Activated naive CD8-positive, alpha-beta T cell treated with anti-CD3 and anti-CD28 coated beads, Interleukin-2, amount 10 ng/mL, durations not matched to agents 7 days and 5 days (primary cell): ENCODE measurements at regions not wholly inside any gene's neighbourhood (a gene's known extent, or its start where the extent isn't known, plus 50 kb on each side); places are given as distances from the start of the nearest gene placed in this dataset.
"Not testable (repeated sequence)": the region's sequence is repeated elsewhere in the genome, so short reads cannot be mapped to it uniquely, and the experiment has no call there.

Source experiments
- ATAC-seq: fragments of 150-1000 bp; cut with Tn5 transposase; one replicate; pipeline ENCODE4 v1.10.0; 2021; ENCODE audit warnings: low read depth, moderate library complexity
- POLR2A ChIA-PET: fragments of 350-600 bp; sonication (Branson Sonifier 250); formaldehyde crosslinking; loops from one replicate; lab custom pipeline; 2021; ENCODE audit warnings: antibody characterized with exemption; lab: Charles Lee
- DNase-seq: peaks from one replicate; pipeline ENCODE4 v3.0.0; 2021
- H3K27ac Mint-ChIP-seq: one replicate; pipeline ENCODE4 v1.8.0; 2022; ENCODE audit warnings: mild to moderate bottlenecking, mixed read lengths
- H3K27me3 Mint-ChIP-seq: one replicate; pipeline ENCODE4 v1.8.0; 2022; ENCODE audit warnings: mild to moderate bottlenecking, moderate library complexity, mixed read lengths
- H3K36me3 Mint-ChIP-seq: one replicate; pipeline ENCODE4 v1.8.0; 2021; ENCODE audit warnings: mild to moderate bottlenecking, mixed read lengths
- H3K4me1 Mint-ChIP-seq: one replicate; pipeline ENCODE4 v1.8.0; 2021; ENCODE audit warnings: mixed read lengths
- H3K4me3 Mint-ChIP-seq: one replicate; pipeline ENCODE4 v1.8.0; 2022; ENCODE audit warnings: mild to moderate bottlenecking, moderate library complexity, mixed read lengths
- H3K9me3 Mint-ChIP-seq: one replicate; pipeline ENCODE4 v1.8.0; 2021; ENCODE audit warnings: mixed read lengths

- H3K4me1 Mint-ChIP-seq, POLR2A ChIA-PET, H3K27me3 Mint-ChIP-seq, H3K27ac Mint-ChIP-seq, ATAC-seq, DNase-seq, H3K4me3 Mint-ChIP-seq, H3K9me3 Mint-ChIP-seq, H3K36me3 Mint-ChIP-seq: not testable (repeated sequence)
Measured at GRCh38 chr22:23435186-23435585, 144.9 kb downstream of the IGLL1 start.

GRCh38 chr22:23434198-23434830, 145.8 kb downstream of the IGLL1 start:
- H3K36me3 Mint-ChIP-seq, H3K27ac Mint-ChIP-seq, H3K9me3 Mint-ChIP-seq, DNase-seq, ATAC-seq, H3K4me1 Mint-ChIP-seq, H3K4me3 Mint-ChIP-seq, H3K27me3 Mint-ChIP-seq, POLR2A ChIA-PET: not testable (repeated sequence)

DNA sequence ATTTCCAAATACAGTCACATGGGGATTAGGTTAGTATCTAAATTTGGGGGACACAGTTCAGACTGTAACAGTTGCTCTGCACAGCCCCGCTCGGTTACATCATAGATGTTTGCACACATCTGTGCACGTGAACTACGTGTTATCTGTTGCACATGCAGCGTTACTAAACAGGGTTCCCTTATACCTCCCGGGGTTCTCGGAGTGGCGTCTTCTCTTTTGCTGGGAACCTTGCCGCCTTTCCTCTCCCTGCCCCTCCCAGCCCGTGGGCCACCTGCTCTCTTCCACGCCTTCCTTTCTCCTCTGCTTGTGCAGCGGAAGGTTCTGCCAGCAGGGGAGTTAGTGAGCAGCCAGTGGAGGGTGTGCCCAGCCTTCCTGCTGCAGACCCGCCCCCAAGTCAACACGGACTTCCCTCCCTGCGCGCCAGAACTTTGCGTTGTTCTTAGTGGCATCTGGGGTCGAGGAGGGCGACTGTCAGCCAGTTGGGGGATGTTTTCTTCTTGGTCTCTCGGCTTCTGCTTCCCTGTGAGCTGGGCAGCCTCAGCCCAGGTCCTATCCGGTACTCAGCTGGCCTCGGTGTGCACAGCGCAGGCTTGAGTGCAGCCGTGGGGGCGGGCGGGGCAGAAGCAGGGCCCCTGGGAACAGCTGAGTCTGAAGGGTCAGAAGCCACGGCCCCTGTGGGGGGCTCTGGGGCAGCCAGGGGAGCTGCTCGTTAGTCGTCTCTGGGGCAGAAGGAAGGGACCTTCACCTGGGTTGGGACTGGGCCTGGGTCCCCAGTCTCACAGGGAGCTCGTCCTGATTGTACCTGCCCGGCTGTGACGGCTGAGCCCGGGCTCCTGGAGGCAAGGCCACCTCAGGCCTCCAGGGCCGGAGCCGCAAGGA, 146.7 kb downstream of the IGLL1 start:
- H3K9me3 Mint-ChIP-seq, H3K27me3 Mint-ChIP-seq, H3K27ac Mint-ChIP-seq, H3K4me1 Mint-ChIP-seq, H3K36me3 Mint-ChIP-seq, POLR2A ChIA-PET: not testable (repeated sequence)
- peak; percentile 57 for DNase-seq
- ATAC-seq, result peak; percentile 92
- peak overlapping the region; percentile 61 for H3K4me3 Mint-ChIP-seq

DNA sequence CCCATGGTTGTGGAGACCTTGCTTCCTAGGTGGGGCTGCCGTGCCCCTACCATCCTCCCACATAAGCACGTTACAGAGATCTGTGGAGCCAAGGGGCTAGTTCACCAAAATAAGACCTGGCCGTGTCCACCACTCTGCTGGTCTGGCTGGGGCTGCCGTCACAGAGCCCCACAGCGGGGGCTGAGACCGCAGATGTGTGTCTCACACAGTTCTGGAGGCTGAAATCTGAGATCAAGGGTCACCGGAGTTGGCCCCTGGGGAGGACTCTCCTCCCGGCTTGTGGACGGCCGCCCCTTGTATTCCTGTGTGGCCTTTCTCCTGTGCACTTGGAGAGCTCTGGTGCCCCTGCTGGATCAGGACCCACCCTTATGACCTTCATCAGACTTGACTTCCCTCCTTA, 147.4 kb downstream of the IGLL1 start:
- H3K27me3 Mint-ChIP-seq, DNase-seq, H3K36me3 Mint-ChIP-seq, H3K9me3 Mint-ChIP-seq, H3K4me1 Mint-ChIP-seq, H3K27ac Mint-ChIP-seq, ATAC-seq, POLR2A ChIA-PET: not testable (repeated sequence)
- peak overlapping the region; percentile 61 for H3K4me3 Mint-ChIP-seq

DNA sequence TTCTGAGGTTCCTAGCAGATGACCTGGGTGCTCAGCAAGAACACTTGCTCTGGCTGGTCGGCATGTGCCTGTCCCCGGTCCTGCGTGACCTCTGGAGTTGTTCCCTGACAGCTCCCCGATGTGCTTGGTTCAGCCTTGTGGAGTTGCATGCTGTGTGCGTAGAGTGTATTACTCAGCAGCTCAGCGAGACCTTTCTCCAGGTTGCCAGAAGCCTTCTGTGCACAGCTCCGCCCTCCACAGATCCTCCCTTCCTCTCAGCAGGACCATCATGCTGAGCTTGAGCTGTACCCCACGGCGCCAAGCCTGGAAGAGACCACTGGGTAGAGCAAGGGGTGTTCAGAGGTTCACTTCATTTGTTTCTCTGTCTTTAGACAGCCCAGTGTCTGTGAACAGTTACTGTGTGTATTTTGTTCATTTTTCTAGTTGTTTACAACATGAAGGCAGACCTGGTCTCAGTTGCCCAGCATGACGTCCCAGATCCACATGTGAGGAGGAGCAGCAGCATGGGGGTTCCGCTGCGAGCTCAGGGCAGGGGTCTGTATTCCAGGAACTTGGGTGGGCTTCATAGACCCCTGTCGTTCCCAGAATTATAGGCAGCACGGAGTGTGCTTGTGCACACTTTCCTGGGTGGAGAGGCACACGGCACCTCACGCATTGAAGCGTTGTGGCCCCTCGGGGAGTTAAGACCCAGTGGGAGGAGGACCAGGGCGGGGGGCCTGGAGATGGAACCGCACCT, 148.6 kb downstream of the IGLL1 start:
- peaks cover 6% of the 10 kb centered on the region for H3K27me3 Mint-ChIP-seq
- POLR2A ChIA-PET, result no interaction called here

GRCh38 chr22:23424551-23425068, 155.5 kb downstream of the IGLL1 start:
- POLR2A ChIA-PET, H3K36me3 Mint-ChIP-seq, H3K4me3 Mint-ChIP-seq, H3K27ac Mint-ChIP-seq, DNase-seq, H3K4me1 Mint-ChIP-seq, ATAC-seq, H3K9me3 Mint-ChIP-seq, H3K27me3 Mint-ChIP-seq: not testable (repeated sequence)

More for the DNA sequence above, 148.6 kb downstream of the IGLL1 start:
- no peak for ATAC-seq
- peaks cover 8% of the 10 kb centered on the region for H3K4me1 Mint-ChIP-seq
- peaks cover 7% of the 10 kb centered on the region for H3K9me3 Mint-ChIP-seq
- no peak for DNase-seq
- peaks cover 2% of the 10 kb centered on the region for H3K36me3 Mint-ChIP-seq
- no peak overlapping the region for H3K4me3 Mint-ChIP-seq
- no peak overlapping the region for H3K27ac Mint-ChIP-seq

DNA sequence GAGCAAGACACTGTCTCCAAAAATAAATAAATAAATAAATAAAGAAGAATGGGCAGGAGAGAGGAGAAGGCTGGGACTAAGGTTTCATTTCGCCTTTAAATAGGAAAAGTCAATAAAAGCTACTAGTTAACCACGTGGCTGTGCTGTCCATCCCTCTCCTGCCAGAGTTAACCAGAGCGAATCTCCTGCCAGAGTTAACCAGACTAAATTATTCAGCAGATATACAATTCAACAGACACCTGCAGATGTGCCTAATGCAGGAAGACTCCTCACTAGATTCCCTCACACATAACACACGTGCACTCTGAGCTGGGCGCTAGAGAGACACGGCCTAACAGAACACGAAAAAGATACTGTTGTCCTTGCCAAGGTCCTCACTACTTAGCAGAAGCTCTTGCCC, 156.1 kb downstream of the IGLL1 start:
- H3K36me3 Mint-ChIP-seq, result peaks cover 2% of the 10 kb centered on the region
- peaks cover 5% of the 10 kb centered on the region for H3K9me3 Mint-ChIP-seq
- H3K27me3 Mint-ChIP-seq, result peaks cover 3% of the 10 kb centered on the region
- POLR2A ChIA-PET, result no interaction called here
- ATAC-seq (no peak), DNase-seq (no peak)
- H3K4me3 Mint-ChIP-seq, result no peak overlapping the region
- no peak overlapping the region for H3K27ac Mint-ChIP-seq
- H3K4me1 Mint-ChIP-seq, result peaks cover 8% of the 10 kb centered on the region

DNA sequence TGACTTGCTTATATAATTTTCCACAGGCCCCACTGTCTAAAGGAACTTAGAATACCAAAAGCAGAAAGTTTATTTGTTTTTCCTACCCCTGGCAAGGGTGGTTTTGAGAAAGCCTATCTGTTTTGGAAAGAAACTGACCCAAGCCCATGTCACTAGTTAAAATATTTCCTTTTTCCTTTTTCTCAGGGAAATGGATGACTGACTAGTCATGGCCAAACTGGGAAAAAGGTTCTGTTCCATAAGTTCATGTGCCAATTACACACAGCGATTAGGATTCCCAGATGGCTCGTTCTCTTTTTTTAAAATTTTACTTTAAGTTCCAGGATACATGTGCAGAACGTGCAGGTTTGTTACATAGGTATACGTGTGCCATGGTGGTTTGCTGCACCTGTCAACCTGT, 157.8 kb downstream of the IGLL1 start:
- H3K27ac Mint-ChIP-seq, H3K27me3 Mint-ChIP-seq, H3K4me3 Mint-ChIP-seq, H3K4me1 Mint-ChIP-seq, H3K36me3 Mint-ChIP-seq, DNase-seq, POLR2A ChIA-PET, H3K9me3 Mint-ChIP-seq, ATAC-seq: not testable (repeated sequence)

- H3K36me3 Mint-ChIP-seq, DNase-seq, H3K9me3 Mint-ChIP-seq, ATAC-seq, H3K27ac Mint-ChIP-seq, H3K27me3 Mint-ChIP-seq, H3K4me1 Mint-ChIP-seq, POLR2A ChIA-PET, H3K4me3 Mint-ChIP-seq: not testable (repeated sequence)
Measured at GRCh38 chr22:23421300-23421699, 158.8 kb downstream of the IGLL1 start.

DNA sequence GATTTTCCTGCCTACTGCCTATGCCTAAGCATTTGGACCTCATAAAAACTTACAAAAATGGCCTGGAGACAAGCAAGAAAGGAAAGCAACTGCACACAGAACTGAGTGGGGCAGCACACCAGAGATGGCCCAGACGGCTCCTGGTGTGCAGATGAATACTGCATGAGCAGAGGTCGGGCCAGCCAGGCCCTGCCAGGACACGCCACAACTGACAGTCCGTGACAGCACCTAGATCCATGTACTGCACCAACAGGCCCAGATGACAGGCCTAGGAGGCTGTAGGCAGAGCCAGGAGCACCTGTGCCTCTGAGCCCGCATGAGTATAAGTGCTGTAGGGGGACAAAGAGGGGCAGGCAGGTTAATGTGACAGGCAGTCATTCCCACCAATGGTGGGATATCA, 160.2 kb downstream of the IGLL1 start:
- H3K9me3 Mint-ChIP-seq, result no peaks in the 10 kb centered on the region
- no peaks in the 10 kb centered on the region for H3K4me1 Mint-ChIP-seq
- DNase-seq, result no peak
- ATAC-seq, result no peak
- no peaks in the 10 kb centered on the region for H3K36me3 Mint-ChIP-seq
- H3K4me3 Mint-ChIP-seq, result no peak overlapping the region
- H3K27me3 Mint-ChIP-seq, result peaks cover 2% of the 10 kb centered on the region
- H3K27ac Mint-ChIP-seq, result no peak overlapping the region
- POLR2A ChIA-PET, result no interaction called here

- POLR2A ChIA-PET, result no interaction called here
- Mint-ChIP-seq H3K27ac (no peak overlapping the region), H3K4me3 (no peak overlapping the region), H3K4me1 (no peaks in the 10 kb centered on the region), H3K36me3 (no peaks in the 10 kb centered on the region), H3K9me3 (no peaks in the 10 kb centered on the region), H3K27me3 (peaks cover 2% of the 10 kb centered on the region)
- no peak for ATAC-seq
- DNase-seq, result no peak
Measured at GRCh38 chr22:23419171-23419570, 160.9 kb downstream of the IGLL1 start.

- H3K27ac Mint-ChIP-seq, result no peak overlapping the region
- DNase-seq, result no peak
Measured at GRCh38 chr22:23418159-23418788, 161.8 kb downstream of the IGLL1 start.

GRCh38 chr22:23417327-23417726, 162.8 kb downstream of the IGLL1 start:
- DNase-seq, H3K36me3 Mint-ChIP-seq, H3K27me3 Mint-ChIP-seq, ATAC-seq, H3K4me3 Mint-ChIP-seq, H3K27ac Mint-ChIP-seq, H3K4me1 Mint-ChIP-seq, H3K9me3 Mint-ChIP-seq, POLR2A ChIA-PET: not testable (repeated sequence)

More at GRCh38 chr22:23418159-23418788, 161.8 kb downstream of the IGLL1 start:
- ATAC-seq, result no peak
- POLR2A ChIA-PET, result no interaction called here
- Mint-ChIP-seq H3K4me1 (no peaks in the 10 kb centered on the region), H3K27me3 (peaks cover 2% of the 10 kb centered on the region), H3K4me3 (no peak overlapping the region), H3K36me3 (no peaks in the 10 kb centered on the region), H3K9me3 (no peaks in the 10 kb centered on the region)
